DMS79 (cell line): ENCODE measurements at regions not wholly inside any gene's neighbourhood (a gene's known extent, or its start where the extent isn't known, plus 50 kb on each side); places are given as distances from the start of the nearest gene placed in this dataset.
"Not testable (repeated sequence)": the region's sequence is repeated elsewhere in the genome, so short reads cannot be mapped to it uniquely, and the experiment has no call there.

ENCODE experiments used
- DNase-seq: peaks from one replicate; lab custom pipeline; 2025; lab: John Stamatoyannopoulos, UW

DNA sequence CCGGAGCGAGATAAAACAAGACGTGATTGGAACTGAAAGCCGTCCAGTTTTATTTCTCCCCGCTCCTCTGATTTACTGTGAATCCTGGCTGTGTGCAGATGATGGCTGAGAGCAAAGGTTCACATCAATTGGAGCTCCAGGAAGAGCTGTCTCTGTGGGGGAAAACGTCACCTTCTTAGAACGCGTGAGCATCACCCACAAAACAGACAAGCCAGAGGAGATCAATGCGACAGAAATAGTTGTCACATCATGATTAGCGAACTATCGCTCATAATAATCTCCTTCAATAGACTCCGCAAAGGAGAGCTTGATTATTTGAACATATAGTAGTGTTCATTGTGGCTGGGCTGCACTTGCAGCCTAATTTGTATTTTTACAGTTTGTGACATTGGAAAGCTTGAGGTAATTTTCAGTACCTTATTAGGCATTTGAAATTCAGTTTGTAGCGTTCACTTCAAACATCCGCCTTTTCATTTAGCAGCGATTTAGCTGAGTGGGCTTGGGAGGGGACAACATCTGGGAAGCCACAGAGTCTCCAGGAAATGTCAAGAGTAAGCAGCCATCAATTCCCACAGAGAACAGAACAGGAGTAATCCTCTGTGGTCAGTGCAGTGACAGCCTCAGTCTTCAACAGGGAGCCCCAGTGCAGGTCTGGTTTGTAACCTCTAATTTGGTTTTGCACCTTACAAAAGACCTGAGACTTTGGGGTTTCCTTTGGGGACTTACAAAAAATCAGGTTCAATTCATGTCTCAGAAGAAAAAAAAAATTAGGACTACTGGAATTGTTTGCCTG is 276.8 kb upstream of the PFKP start:
- DNase-seq = no peak

DNA sequence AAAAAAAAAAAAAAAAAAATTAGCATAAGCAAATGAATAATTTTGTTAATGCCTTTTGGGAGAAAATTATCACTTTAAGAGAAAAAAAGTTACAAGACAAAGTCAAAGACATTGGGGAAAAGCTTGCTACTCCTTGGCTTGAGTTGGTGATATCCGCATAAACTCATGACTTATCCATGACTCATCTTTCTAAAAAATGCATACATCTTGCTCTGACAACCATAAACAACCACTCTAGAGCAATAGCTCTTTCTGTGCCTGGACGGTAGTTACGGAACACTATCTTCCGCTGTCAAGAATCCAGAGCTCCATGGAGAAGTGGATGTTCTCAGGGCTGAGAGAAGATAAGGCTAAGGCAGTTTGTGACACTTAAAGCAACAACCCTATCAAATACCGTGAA is 281.1 kb upstream of the PFKP start:
- DNase-seq = no peak

DNA sequence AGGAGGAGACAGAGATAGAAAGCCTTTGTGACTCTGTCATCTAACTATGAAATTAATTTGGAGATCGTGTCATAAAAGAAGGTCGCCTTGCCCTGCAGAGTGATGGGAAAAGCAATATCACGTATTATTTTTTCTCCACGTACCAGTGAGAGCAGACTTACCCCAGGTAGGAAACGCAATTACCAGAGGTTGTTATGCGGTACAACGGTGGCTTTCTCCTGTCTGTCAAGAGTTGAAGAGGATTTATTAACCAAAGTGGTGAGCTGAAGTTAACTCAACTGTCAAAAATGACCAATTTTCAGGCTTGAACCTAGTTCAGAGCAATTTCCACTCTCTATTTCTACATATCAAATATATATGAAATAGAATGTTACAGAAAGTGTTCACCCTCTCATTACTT is 282.6 kb upstream of the PFKP start:
- no peak for DNase-seq

DNA sequence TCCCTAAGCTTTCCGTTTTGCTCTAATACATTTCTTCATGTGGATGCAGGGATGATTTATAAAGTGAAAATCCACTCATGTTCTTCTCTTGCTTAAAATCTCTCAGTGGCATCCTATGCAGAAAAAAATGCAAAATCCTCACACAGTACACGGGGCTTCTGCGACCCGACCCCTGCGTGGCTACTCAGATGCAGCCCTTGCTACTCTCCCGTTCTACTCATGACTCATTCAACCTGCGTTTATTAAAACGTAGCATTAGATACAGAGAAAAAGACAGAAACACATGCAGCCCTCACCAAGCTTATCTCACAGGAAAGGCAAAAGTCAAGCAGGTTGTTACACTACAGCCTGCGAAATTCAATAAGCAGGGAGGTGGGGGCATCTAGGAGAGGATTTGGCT is 284.4 kb upstream of the PFKP start:
- DNase-seq = no peak

DNA sequence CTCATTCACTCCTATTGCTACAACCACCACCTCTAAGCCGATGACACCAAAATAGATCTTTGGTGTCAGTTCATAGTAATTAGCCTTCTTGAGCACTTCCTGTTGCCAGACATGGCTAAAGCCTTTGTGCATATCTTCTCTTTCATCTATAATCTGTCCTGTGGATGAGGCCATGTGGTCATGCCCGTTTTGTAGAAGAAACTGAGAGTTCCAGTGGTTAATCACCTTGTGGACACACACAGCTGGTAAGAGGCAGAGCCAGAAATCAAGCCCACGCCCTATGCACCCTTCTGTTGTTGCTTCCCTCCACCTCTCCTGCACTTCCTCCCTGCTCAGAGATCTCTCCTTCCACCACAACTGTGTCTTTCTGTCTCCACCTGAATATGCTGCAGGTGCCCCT is 285.1 kb upstream of the PFKP start:
- no peak for DNase-seq

DNA sequence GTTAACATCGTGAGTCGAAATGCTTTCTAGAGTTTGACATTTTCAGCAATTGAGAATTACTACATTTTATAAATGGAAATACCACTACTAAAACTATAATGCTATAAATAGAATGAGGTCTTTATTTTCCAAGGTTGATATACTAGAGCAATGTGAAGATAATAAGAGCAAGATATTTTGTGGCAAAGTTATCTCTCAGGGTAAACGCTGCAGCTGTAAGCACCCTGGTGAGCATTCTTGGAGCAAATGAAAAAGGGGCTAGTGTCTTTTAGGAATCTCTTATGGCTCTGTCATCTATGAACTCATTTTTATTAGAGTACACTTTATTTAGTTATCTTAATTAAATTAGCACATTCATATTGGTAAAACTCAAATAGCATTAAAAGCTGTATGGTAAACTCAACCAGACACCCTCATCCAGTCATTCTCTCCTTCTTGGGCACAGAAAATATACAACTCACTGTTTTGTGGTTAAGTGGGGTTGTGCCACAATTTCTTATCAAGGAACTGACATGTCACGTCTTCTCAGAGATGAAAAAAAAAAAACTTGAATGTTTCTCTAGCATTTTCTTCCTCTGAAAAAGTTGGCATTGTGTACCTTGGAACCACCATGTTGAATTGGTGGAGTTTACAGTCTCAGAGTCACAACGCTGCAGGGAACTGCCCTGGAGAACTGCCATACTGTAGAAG is 289.5 kb upstream of the PFKP start:
- no peak for DNase-seq

DNA sequence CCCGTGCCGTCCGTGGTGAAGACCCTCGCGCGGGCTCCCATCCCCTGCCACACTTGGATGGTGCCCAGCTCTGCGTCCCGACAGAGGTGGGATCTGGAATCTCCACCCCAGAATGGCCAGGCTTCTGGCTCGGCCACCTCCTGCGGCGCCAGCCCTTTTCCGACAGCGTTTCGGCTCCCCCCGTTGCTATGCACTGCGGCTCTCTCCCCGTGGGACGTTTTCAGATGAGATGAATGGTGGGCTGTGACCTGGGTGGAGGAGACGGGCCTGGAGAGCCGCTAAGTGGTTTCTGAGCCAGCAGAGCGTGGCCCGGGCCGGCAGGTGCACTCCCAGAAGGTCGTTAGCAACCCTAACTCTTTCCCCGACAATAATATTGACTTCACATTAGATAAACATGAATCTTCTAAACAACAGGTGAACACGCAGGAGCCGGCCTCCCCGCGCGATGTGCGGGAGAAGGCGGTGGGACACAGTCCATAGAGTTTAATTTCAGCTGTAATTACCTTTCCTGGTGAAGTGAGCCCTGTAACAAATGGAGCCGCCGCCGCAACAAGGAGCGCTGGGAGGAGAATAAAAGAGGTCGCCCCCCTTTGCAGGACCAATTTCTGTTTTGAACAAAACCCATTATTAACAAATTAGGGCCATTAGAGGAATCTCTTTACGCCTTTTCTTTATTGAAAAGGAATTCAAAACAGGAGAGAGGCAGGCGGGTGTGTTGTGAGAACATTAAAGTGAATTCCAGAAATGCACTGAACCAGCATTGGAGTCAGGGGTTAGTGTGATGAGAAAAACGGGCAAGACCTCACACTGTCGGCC is 294.3 kb upstream of the PFKP start:
- DNase-seq = peak; percentile 23

DNA sequence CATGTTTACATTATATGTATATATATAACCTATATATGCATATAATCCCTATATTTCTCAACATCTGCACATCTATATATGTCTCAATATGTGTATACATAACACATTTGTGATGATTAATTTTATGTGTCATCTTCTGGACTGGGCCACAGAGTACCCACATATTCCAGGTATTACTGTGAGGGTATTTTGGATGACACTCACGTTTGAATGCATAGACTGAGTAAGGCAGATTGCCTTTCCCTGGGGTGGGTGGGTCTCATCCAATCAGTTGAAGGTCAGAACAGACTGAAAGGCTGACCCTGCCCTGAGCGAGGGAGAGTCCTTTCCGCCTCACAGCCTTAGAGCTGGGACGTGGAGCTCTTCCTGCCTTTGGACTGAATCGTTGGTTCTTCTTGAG is 295.2 kb upstream of the PFKP start:
- no peak for DNase-seq

DNA sequence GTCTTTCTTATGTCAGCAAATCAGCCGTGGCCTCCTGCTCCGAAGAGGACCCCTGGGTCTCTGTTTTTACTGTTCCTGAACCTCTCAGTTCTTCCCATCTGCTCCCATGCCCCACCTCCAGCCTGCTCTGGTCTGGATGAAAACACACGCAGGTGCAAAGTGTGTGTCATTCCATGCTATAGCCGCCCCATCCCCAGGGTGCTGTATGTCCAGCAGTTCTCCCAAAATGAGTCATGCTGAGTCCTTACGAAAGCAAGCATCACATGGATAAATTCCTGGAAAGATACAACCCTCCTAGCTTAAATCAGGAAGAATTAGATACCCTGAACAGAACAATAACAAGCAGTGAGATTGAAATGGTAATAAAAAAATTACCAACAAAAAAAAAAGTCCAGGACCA is 300.1 kb upstream of the PFKP start:
- not testable (repeated sequence) for DNase-seq

DNA sequence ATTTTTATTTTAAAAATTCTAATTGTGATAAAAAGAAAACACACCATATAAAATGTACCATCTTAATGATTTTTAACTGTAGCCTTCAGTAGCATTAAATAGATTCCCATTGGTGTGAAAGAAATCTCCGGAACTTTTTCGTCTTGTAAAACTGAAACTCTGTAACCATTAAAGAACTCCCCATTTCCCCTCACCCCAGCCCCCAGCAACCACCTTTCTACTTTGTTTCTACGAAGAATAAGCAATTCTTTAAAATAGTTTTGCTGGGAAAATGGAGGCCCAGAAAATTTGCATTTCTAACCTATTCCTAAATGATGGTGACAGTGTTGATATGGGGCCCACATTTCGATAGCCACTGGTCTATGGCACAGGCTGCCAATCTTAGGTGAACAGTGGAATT is 305.4 kb upstream of the PFKP start:
- no peak for DNase-seq

DNA sequence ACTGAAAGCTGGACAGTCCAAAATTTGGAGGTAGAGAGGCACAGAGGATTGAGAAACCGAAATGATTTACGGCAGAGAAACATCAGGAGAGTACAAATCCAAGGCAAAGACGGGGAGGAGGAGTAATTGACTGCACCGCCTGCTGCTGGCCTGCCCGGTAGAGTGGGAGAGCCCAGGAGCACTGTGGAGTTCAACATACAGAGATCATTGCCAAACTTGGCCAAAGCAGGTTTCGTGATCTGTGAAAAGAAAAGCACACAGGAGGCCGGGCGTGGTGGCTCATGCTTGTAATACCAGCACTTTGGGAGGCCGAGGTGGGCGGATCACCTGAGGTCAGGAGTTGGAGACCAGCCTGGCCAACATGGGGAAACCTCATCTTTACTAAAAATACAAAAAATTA is 306.0 kb upstream of the PFKP start:
- DNase-seq = no peak

DNA sequence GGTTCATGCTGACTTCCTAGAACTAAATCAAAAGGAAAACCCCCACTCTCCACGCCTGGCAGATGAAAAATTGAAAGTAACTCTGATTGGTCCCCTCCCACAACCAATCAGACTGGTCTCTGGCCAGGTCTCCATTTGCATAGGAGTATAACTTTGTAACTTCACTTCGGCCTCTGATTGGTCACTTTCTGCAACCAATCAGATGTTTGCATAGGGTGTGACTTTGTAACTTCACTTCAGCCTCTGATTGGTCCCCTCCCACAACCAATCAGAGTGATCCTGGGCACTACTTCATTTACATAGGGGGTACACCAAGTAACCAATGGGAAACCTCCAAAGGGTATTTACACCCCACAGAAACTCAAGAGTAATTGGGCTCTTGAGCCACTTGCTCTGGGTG is 306.6 kb upstream of the PFKP start:
- no peak for DNase-seq

DNA sequence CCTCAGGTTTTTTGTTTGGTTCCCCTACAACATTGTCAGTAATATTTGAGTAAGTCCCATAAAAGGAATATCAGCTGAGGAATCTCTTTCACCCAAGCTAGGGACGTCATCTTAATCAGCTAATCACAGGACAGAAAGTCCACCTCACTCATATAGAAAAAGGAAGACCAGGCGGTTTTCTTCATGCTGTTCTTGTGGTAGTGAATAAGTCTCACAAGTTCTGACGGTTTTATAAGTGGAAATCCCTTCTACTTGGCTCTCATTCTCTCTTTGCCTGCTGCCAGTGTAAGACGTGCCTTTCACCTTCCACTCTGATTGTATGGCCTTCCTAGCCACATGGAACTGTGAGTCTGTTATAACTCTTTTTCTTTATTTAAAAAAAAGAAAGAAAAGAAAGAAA is 308.1 kb upstream of the PFKP start:
- DNase-seq = no peak

DNA sequence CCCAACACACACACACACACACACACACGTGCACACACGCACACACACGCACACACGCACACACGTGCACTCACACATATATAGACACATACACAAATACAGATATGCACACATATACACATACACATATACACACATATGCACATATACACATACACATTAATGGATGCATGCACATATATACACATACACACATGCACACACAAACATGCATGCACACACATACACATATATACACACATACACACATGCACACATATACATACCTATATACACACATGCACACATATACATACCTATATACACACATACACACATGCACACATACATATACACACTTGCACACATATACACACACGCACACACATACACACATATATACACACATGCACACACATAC is 312.4 kb upstream of the PFKP start:
- DNase-seq = no peak

DNA sequence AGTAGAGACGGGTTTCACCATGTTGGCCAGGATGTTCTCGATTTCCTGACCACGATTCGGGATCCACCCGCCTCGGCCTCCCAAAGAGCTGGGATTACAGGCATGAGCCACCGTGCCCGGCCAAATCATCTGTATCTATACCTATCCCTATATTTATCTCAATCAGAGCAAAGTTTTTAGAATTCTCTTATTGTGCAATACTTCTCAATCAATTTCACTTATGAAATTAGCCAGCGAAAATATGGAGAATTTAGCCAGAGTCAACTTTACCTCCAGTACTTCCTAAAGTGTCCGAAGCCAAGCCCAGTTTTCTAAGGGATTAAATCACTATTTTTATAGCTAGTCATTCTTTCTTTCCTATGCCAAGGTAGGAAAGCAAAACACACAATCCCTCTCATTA is 319.1 kb upstream of the PFKP start:
- no peak for DNase-seq

DNA sequence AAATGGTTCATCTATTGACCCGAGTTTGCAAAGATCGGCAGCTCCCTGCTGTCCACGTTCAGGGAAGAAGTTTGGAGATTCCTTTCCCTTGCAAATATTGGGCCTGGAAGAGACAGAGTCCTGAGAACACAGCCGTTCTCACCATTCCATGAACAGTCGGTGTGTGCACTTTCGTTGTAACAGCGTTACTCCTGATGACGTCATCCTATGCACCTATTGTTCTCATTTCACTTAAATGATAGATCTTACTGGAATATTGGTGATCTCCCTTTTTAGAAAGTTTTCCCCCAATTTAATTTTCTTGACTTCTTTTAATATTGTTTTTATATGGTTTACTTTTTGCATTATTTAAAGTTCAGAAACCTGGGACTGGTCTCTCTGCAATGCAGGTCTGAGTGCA is 320.7 kb upstream of the PFKP start:
- DNase-seq = no peak

DNA sequence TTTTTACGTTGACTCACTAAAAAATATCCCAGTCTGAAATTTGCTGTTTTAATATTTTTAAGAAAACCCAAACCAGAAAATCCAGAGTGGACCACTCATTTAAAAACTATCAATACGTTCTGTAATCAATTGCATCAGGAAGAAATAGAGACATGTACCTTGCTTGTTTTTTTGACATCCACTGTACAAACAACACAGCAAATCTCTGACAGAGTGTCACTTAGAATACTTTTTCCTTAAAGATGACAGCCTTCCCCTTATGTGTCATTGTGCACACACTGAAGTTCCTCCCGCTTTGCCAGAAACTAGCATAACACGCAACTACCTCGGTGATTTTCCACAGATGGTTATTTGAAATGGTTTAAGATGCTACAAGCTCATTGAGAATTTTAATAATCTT is 321.7 kb upstream of the PFKP start:
- DNase-seq = no peak

DNA sequence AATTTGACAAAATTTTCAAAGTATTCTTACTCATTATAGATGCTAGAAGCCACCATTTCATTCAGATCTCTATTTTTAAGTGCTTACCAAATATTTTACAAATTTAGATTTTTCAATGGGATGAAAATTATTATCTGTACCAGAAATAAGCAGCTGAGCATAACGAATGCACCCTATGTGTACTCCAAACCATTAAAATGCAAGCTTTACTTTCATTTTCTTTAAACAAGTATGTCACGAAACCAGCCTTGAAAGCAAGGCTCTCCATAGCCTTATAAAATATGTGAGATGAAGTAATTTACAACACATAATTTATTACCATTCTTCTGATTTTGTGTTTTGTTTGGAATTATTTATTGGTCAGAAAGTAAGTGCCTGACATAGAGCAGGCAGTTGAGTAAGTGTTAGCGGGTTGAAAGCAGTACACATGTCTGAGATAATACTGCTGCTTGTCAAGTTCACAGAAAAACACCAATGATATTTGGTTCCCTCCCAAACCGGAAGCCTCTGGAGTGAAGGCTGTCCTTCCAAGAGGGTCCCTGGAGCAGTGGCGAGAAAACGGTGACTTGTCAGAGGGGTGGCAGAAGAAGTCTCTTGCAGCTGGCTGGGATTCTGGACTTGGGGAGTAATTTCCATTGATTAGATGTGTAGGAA is 322.7 kb upstream of the PFKP start:
- no peak for DNase-seq

DNA sequence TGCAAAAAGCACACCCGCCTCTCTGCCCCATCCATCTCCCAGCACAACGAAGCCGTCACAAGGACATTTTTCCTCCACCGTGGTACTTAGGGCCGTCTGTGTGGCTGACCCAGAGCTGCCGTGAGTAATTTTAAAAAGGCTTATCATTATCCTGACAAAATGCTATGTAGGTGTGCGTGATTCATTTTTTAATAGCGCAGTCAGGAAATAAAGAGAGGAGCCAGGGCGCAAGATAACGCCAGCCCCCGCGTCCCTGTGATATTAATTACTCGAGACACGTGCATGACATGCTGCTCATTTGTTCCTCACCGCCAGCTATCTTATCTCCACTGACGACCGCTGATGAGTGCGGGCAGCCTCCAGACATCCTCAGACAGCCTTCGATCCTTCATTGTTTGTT is 332.7 kb upstream of the PFKP start:
- DNase-seq = no peak

DNA sequence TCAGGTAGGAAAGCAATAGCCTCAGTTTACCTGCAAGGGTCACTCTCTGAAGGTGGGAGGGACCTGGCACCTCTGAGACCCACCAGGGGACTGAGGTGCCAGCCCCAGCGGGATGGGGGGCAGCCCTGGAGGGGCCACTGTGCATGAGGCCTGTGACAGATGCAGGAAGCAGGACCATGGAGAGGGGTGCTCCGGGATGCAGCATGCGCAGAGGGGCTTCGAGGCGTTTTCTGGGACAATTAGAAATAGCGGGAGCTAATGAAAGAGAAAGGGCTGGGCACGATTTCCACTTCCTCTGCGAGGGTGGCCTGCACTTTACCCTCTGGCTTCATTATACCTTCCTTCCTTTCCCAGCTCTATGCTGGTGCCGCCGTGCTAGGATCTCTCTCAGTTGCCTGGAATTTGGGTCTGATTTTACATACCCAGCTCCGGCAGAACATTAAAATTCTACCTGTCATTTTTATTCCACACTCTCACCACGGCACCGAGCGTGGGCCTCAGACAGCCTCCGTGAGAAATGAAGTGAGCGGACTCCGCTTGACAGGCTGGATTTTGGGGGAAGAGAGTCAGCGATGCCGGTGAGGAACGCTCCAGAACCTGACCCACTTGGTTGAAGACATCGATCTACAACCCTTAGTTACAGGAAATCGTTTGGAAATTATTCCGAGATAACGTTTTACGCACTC is 333.9 kb upstream of the PFKP start:
- no peak for DNase-seq

DNA sequence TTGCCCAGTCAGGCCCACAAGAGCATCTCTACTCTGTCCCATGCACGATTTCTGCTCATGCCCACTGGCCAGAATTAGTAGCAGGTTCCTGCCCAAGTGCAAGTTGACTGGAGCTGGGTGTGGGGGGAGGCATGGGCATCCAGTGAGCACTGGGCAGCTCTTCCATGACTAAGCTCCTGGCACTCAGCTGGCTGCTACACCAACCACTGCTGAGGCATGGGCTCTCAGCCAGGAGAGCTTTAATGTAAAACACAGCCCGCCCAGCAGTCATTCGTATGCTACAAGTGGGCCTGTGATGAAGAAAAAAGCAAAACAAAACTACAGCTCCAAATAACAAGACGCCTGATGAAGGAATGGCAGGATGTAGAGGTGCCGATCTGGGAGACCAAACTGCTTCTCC is 335.4 kb upstream of the PFKP start:
- DNase-seq = no peak

DNA sequence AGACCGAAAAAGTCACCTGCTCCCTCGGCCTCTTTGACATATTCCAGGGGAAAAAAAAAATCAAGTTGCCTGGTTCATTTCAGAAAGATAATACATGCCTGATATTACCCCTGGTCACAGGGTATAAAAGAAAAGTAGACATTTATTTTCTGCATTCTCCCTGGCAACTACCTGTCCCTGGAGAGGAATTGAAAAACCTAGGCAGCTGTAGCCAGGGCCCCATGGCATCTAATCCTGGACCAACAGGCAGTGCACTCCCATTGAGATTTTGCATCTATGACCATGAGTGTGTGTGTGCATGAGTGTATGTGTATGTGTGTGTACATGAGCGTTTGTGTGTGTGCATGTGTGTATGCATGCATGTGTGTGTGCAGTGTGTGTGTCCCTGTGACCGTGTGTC is 338.2 kb upstream of the PFKP start:
- DNase-seq = no peak
